Daoy (cell line): ENCODE measurements at regions not wholly inside any gene's neighbourhood (a gene's known extent, or its start where the extent isn't known, plus 50 kb on each side); places are given as distances from the start of the nearest gene placed in this dataset.

Experiments used
- DNase-seq: peaks from one replicate; pipeline ENCODE4 v3.0.0-alpha.2; 2015; ENCODE audit warnings: low read depth

- DNase-seq: no peak
Measured at GRCh38 chr10:35699848-35700486, 57.9 kb upstream of the FZD8 start.

DNA sequence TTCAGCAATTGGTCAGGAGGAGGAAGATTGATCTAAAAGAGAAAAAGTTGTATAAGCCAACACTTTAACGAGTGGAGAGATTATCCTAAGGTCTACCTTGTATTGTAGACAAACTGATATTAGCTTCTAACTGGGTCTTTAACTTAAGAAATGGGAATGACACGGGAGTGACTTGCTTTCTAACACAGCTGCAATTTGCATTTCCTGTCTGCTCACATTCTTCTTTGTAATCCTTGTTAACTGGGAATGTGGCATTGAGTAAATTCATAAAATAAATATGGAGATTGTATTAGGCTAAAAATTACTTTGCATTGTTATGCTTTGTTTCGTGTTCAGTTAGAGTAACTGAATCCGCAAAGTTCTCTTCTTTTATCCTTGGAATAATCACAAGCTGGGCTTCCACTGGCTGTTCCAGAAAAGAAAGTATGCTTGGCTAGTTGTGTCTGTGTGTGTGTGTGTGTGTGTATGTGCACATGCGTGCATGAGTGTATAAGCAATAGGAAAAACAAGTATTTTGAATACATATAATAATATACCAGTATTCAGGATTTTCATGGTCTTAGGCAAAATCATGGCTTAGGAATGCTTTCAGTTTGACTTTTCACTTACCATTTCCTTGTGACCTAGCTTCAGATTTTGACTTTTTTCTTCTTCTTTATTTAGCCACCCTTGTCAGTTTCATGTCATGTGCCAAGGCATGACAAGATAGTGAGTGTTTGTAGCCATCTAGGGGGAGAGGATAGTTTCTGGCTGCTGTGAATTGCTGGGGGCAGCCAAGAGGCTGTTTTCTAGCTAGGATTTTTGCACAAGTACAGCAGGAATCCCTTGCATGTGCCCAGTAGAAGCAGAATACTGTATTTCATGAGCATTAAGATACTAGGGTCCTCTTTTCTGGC lies 54.5 kb upstream of the FZD8 start:
- DNase-seq: no peak

DNA sequence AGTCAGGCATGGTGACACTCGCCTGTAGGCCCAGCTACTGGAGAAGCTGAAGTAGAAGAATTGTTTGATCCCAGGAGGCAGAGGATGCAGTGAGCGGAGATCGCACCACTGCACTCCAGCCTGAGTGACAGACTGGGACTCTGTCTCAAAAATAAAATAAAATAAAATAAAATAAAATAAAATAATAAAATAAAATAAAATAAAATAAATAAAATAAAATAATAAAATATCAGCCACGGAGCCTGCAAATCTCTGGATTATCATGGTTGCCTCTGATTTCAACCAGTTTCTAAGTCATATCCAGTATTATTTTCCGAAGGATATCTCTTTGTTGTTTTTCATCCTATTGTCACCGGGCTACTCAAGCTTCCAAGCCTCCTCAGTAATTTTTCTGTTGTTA lies 51.7 kb upstream of the FZD8 start:
- DNase-seq: no peak
